ENCODE measurements at regions not wholly inside any gene's neighbourhood (a gene's known extent, or its start where the extent isn't known, plus 50 kb on each side); places are given as distances from the start of the nearest gene placed in this dataset.

GRCh38 chr15:45831787-45832186 lies 197.0 kb downstream of the SQOR start:
- H3K36me3 ChIP-seq (ENCODE audit: control insufficient read depth in 2 of 2, insufficient read depth in 2 of 2, low read length in 2 of 2): no peaks in the 10 kb centered on the region
- H3K9ac ChIP-seq (ENCODE audit: low read depth in 1 of 2, low read length in 2 of 2): no peak overlapping the region
- no peaks in the 10 kb centered on the region for H3K9me3 ChIP-seq (ENCODE audit: control insufficient read depth in 2 of 2, low read length in 2 of 2)
- H3K4me3 ChIP-seq (ENCODE audit: low read length in 2 of 2): no peak overlapping the region
- no peak overlapping the region for H3K27ac ChIP-seq (ENCODE audit: low read depth in 2 of 2, low read length in 2 of 2)
- H3K4me1 ChIP-seq (ENCODE audit: control insufficient read depth in 2 of 2, insufficient read depth in 2 of 2, low read length in 2 of 2): no peaks in the 10 kb centered on the region
- no peaks in the 10 kb centered on the region for H3K27me3 ChIP-seq (ENCODE audit: control insufficient read depth in 2 of 2, insufficient read depth in 2 of 2, low read length in 2 of 2)

GRCh38 chr15:45834622-45835021 lies 199.8 kb downstream of the SQOR start:
- Histone ChIP-seq H3K27ac (ENCODE audit: low read depth in 2 of 2, low read length in 2 of 2) (no peak overlapping the region), H3K9me3 (ENCODE audit: control insufficient read depth in 2 of 2, low read length in 2 of 2) (no peaks in the 10 kb centered on the region), H3K9ac (ENCODE audit: low read depth in 1 of 2, low read length in 2 of 2) (no peak overlapping the region), H3K27me3 (ENCODE audit: control insufficient read depth in 2 of 2, insufficient read depth in 2 of 2, low read length in 2 of 2) (no peaks in the 10 kb centered on the region), H3K36me3 (ENCODE audit: control insufficient read depth in 2 of 2, insufficient read depth in 2 of 2, low read length in 2 of 2) (no peaks in the 10 kb centered on the region), H3K4me1 (ENCODE audit: control insufficient read depth in 2 of 2, insufficient read depth in 2 of 2, low read length in 2 of 2) (no peaks in the 10 kb centered on the region), H3K4me3 (ENCODE audit: low read length in 2 of 2) (no peak overlapping the region)

GRCh38 chr15:45842151-45842550 lies 207.3 kb downstream of the SQOR start:
- Histone ChIP-seq H3K27ac (ENCODE audit: low read depth in 2 of 2, low read length in 2 of 2) (peak overlapping the region in 1 of 2 donors; percentile 41), H3K36me3 (ENCODE audit: control insufficient read depth in 2 of 2, insufficient read depth in 2 of 2, low read length in 2 of 2) (no peaks in the 10 kb centered on the region), H3K9me3 (ENCODE audit: control insufficient read depth in 2 of 2, low read length in 2 of 2) (no peaks in the 10 kb centered on the region), H3K27me3 (ENCODE audit: control insufficient read depth in 2 of 2, insufficient read depth in 2 of 2, low read length in 2 of 2) (no peaks in the 10 kb centered on the region), H3K9ac (ENCODE audit: low read depth in 1 of 2, low read length in 2 of 2) (no peak overlapping the region), H3K4me1 (ENCODE audit: control insufficient read depth in 2 of 2, insufficient read depth in 2 of 2, low read length in 2 of 2) (peaks cover 2 to 9% of the 10 kb centered on the region in 2 donors), H3K4me3 (ENCODE audit: low read length in 2 of 2) (no peak overlapping the region)

GRCh38 chr15:45847645-45848044 lies 212.8 kb downstream of the SQOR start:
- no peak overlapping the region for H3K4me3 ChIP-seq (ENCODE audit: low read length in 2 of 2)
- peaks cover 0 to 4% of the 10 kb centered on the region in 2 donors for H3K9me3 ChIP-seq (ENCODE audit: control insufficient read depth in 2 of 2, low read length in 2 of 2)
- no peak overlapping the region for H3K27ac ChIP-seq (ENCODE audit: low read depth in 2 of 2, low read length in 2 of 2)
- no peak overlapping the region for H3K9ac ChIP-seq (ENCODE audit: low read depth in 1 of 2, low read length in 2 of 2)
- no peaks in the 10 kb centered on the region for H3K36me3 ChIP-seq (ENCODE audit: control insufficient read depth in 2 of 2, insufficient read depth in 2 of 2, low read length in 2 of 2)
- no peaks in the 10 kb centered on the region for H3K27me3 ChIP-seq (ENCODE audit: control insufficient read depth in 2 of 2, insufficient read depth in 2 of 2, low read length in 2 of 2)
- no peaks in the 10 kb centered on the region for H3K4me1 ChIP-seq (ENCODE audit: control insufficient read depth in 2 of 2, insufficient read depth in 2 of 2, low read length in 2 of 2)

GRCh38 chr15:45849136-45849535 lies 214.3 kb downstream of the SQOR start:
- no peak overlapping the region for H3K9ac ChIP-seq (ENCODE audit: low read depth in 1 of 2, low read length in 2 of 2)
- no peak overlapping the region for H3K4me3 ChIP-seq (ENCODE audit: low read length in 2 of 2)
- no peaks in the 10 kb centered on the region for H3K36me3 ChIP-seq (ENCODE audit: control insufficient read depth in 2 of 2, insufficient read depth in 2 of 2, low read length in 2 of 2)
- peaks cover 0 to 4% of the 10 kb centered on the region in 2 donors for H3K9me3 ChIP-seq (ENCODE audit: control insufficient read depth in 2 of 2, low read length in 2 of 2)
- no peaks in the 10 kb centered on the region for H3K4me1 ChIP-seq (ENCODE audit: control insufficient read depth in 2 of 2, insufficient read depth in 2 of 2, low read length in 2 of 2)
- no peaks in the 10 kb centered on the region for H3K27me3 ChIP-seq (ENCODE audit: control insufficient read depth in 2 of 2, insufficient read depth in 2 of 2, low read length in 2 of 2)
- H3K27ac ChIP-seq (ENCODE audit: low read depth in 2 of 2, low read length in 2 of 2): no peak overlapping the region

GRCh38 chr15:45854455-45855202 lies 219.8 kb downstream of the SQOR start:
- peaks cover 0 to 10% of the 10 kb centered on the region in 2 donors for H3K4me1 ChIP-seq (ENCODE audit: control insufficient read depth in 2 of 2, insufficient read depth in 2 of 2, low read length in 2 of 2)
- no peak overlapping the region for H3K4me3 ChIP-seq (ENCODE audit: low read length in 2 of 2)
- H3K27ac ChIP-seq (ENCODE audit: low read depth in 2 of 2, low read length in 2 of 2): no peak overlapping the region

GRCh38 chr15:45855210-45855906 lies 220.5 kb downstream of the SQOR start:
- H3K4me3 ChIP-seq (ENCODE audit: low read length in 2 of 2): no peak overlapping the region
- peaks cover 0 to 3% of the 10 kb centered on the region in 2 donors for H3K9me3 ChIP-seq (ENCODE audit: control insufficient read depth in 2 of 2, low read length in 2 of 2)
- H3K9ac ChIP-seq (ENCODE audit: low read depth in 1 of 2, low read length in 2 of 2): no peak overlapping the region
- H3K36me3 ChIP-seq (ENCODE audit: control insufficient read depth in 2 of 2, insufficient read depth in 2 of 2, low read length in 2 of 2): no peaks in the 10 kb centered on the region
- H3K27me3 ChIP-seq (ENCODE audit: control insufficient read depth in 2 of 2, insufficient read depth in 2 of 2, low read length in 2 of 2): no peaks in the 10 kb centered on the region
- peaks cover 0 to 10% of the 10 kb centered on the region in 2 donors for H3K4me1 ChIP-seq (ENCODE audit: control insufficient read depth in 2 of 2, insufficient read depth in 2 of 2, low read length in 2 of 2)
- H3K27ac ChIP-seq (ENCODE audit: low read depth in 2 of 2, low read length in 2 of 2): no peak overlapping the region

More at GRCh38 chr15:45854455-45855202, 219.8 kb downstream of the SQOR start:
- H3K9ac ChIP-seq (ENCODE audit: low read depth in 1 of 2, low read length in 2 of 2): no peak overlapping the region
- H3K9me3 ChIP-seq (ENCODE audit: control insufficient read depth in 2 of 2, low read length in 2 of 2): peaks cover 0 to 4% of the 10 kb centered on the region in 2 donors
- no peaks in the 10 kb centered on the region for H3K27me3 ChIP-seq (ENCODE audit: control insufficient read depth in 2 of 2, insufficient read depth in 2 of 2, low read length in 2 of 2)
- H3K36me3 ChIP-seq (ENCODE audit: control insufficient read depth in 2 of 2, insufficient read depth in 2 of 2, low read length in 2 of 2): no peaks in the 10 kb centered on the region

- no peaks in the 10 kb centered on the region for H3K9me3 ChIP-seq (ENCODE audit: control insufficient read depth in 2 of 2, low read length in 2 of 2)
- no peaks in the 10 kb centered on the region for H3K36me3 ChIP-seq (ENCODE audit: control insufficient read depth in 2 of 2, insufficient read depth in 2 of 2, low read length in 2 of 2)
- H3K9ac ChIP-seq (ENCODE audit: low read depth in 1 of 2, low read length in 2 of 2): no peak overlapping the region
- peaks cover 0 to 10% of the 10 kb centered on the region in 2 donors for H3K4me1 ChIP-seq (ENCODE audit: control insufficient read depth in 2 of 2, insufficient read depth in 2 of 2, low read length in 2 of 2)
- no peak overlapping the region for H3K4me3 ChIP-seq (ENCODE audit: low read length in 2 of 2)
- H3K27ac ChIP-seq (ENCODE audit: low read depth in 2 of 2, low read length in 2 of 2): no peak overlapping the region
- no peaks in the 10 kb centered on the region for H3K27me3 ChIP-seq (ENCODE audit: control insufficient read depth in 2 of 2, insufficient read depth in 2 of 2, low read length in 2 of 2)
Measured at GRCh38 chr15:45855907-45856579, 221.2 kb downstream of the SQOR start.

- H3K9me3 ChIP-seq (ENCODE audit: control insufficient read depth in 2 of 2, low read length in 2 of 2): no peaks in the 10 kb centered on the region
- H3K27me3 ChIP-seq (ENCODE audit: control insufficient read depth in 2 of 2, insufficient read depth in 2 of 2, low read length in 2 of 2): no peaks in the 10 kb centered on the region
- no peaks in the 10 kb centered on the region for H3K36me3 ChIP-seq (ENCODE audit: control insufficient read depth in 2 of 2, insufficient read depth in 2 of 2, low read length in 2 of 2)
- H3K4me1 ChIP-seq (ENCODE audit: control insufficient read depth in 2 of 2, insufficient read depth in 2 of 2, low read length in 2 of 2): peaks cover 0 to 10% of the 10 kb centered on the region in 2 donors
- H3K4me3 ChIP-seq (ENCODE audit: low read length in 2 of 2): no peak overlapping the region
- no peak overlapping the region for H3K9ac ChIP-seq (ENCODE audit: low read depth in 1 of 2, low read length in 2 of 2)
- H3K27ac ChIP-seq (ENCODE audit: low read depth in 2 of 2, low read length in 2 of 2): no peak overlapping the region
Measured at GRCh38 chr15:45857291-45857690, 222.5 kb downstream of the SQOR start.

GRCh38 chr15:45858491-45858890 lies 223.7 kb downstream of the SQOR start:
- Histone ChIP-seq H3K27ac (ENCODE audit: low read depth in 2 of 2, low read length in 2 of 2) (no peak overlapping the region), H3K27me3 (ENCODE audit: control insufficient read depth in 2 of 2, insufficient read depth in 2 of 2, low read length in 2 of 2) (no peaks in the 10 kb centered on the region), H3K36me3 (ENCODE audit: control insufficient read depth in 2 of 2, insufficient read depth in 2 of 2, low read length in 2 of 2) (no peaks in the 10 kb centered on the region), H3K9ac (ENCODE audit: low read depth in 1 of 2, low read length in 2 of 2) (no peak overlapping the region), H3K9me3 (ENCODE audit: control insufficient read depth in 2 of 2, low read length in 2 of 2) (no peaks in the 10 kb centered on the region), H3K4me3 (ENCODE audit: low read length in 2 of 2) (no peak overlapping the region), H3K4me1 (ENCODE audit: control insufficient read depth in 2 of 2, insufficient read depth in 2 of 2, low read length in 2 of 2) (peaks cover 0 to 10% of the 10 kb centered on the region in 2 donors)
